HG02973 (cell line): ENCODE measurements at regions not wholly inside any gene's neighbourhood (a gene's known extent, or its start where the extent isn't known, plus 50 kb on each side); places are given as distances from the start of the nearest gene placed in this dataset.
"Not testable (repeated sequence)": the region's sequence is repeated elsewhere in the genome, so short reads cannot be mapped to it uniquely, and the experiment has no call there.

Experiments
- ATAC-seq: cut with Tn5 transposase; IDR thresholded peaks from one replicate; pipeline ENCODE4 v1.9.1; 2021; ENCODE audit warnings: moderate library complexity; ENCODE audit not compliant: unreplicated experiment

GRCh38 chr3:195974281-195974680 lies 65.9 kb upstream of the TNK2 start:
- ATAC-seq, result not testable (repeated sequence)

DNA sequence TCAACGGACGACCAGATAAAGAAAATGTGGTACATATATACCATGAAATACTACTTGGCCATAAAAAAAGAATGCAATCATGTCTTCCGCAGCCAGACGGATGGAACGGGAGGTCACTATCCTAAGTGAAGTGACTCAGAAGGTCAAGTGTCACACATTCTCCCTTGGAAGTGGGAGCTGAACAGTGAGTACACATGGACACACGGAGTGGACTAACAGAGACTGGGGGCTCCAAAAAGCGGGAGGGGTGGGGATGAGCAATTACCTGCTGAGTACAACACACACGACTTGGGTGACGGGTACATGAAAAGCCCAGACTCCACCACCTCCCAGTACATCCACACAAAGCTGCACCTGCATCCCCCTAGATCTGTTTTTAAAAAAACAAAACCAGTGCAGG lies 62.5 kb upstream of the TNK2 start:
- ATAC-seq, result not testable (repeated sequence)

DNA sequence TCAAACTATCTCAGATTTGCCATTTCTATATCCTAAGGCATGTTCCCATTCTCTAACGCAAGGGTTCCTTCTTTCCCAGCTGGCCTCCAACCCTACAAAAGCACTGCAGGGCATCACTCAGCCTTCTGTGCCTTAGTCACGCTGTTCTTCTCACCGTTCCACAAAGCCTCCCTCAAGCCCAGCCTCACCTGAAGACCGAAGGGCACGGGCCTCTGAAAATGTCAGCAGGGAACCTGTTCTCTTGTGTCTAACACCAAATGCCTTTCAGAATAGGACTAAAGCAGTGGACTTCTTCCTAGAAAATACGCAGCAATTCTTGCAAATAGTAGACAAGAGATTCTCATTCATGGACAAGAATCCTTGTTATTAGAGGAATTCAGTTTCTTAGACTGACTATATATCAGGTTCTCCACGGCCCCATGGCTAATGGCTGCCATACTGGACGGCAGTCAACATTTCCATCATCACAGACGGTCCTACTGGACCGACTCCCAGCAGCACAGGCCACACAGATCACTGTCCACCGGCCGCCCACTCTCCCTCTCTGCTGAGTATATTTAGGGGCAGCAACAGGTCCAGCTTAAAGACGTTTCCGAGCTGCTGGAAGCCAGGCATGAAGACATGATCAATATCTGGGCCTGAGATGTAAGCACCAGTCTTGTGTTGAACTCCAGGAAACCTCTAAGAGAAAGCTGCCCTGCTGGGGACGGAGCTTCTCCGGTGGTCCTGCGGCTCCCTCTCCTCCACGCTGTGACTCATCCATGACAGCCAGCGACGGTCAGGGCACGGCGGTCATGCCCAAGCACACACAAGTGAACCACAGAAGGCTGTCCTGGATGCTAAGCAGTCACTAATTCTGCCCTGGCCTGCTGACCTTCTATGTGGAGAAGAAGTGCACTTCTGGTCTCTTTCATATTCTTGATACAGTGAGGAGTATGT lies 61.8 kb upstream of the TNK2 start:
- not testable (repeated sequence) for ATAC-seq

- ATAC-seq, result not testable (repeated sequence)
These were observed 61.0 kb upstream of the TNK2 start for GRCh38 chr3:195969341-195969740.

GRCh38 chr3:195968104-195968503 lies 59.8 kb upstream of the TNK2 start:
- not testable (repeated sequence) for ATAC-seq

DNA sequence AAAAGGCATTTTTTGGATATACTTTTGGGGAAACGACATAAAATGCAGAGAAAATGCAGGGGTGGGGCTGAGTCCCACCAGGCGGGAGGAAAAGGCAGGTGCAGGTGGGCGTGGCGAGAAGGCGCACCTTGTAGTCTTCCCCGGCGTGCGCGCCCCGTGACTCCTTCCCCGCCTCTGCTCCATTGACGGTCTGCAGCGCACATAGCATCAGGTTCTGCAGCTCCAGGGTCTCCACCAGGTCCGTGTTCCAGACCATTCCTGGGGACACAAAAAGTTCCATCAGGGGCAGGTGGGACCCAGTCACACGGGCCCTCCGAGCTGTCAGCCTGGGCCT lies 59.0 kb upstream of the TNK2 start:
- not testable (repeated sequence) for ATAC-seq

- not testable (repeated sequence) for ATAC-seq
These were observed 58.4 kb upstream of the TNK2 start for GRCh38 chr3:195966563-195967386.

DNA sequence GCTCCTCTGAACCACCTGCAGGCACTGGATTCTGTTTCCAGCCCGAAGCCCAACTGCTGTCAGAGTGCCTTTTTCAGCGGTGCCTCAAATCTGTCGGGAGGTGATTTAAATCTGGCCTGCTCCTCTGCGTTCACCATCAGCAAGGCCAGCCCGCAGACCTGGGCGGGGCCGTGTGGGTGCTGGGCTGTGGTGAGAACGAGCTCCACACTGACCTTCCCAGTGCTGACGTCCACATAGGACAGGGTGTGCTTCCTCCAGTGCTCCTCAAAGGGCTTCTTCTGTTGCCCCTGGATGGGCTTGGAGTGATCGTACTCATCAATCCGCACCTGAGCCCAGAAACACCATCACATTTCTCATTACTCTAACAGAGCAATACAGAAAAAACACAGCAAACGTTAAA lies 56.9 kb upstream of the TNK2 start:
- not testable (repeated sequence) for ATAC-seq

DNA sequence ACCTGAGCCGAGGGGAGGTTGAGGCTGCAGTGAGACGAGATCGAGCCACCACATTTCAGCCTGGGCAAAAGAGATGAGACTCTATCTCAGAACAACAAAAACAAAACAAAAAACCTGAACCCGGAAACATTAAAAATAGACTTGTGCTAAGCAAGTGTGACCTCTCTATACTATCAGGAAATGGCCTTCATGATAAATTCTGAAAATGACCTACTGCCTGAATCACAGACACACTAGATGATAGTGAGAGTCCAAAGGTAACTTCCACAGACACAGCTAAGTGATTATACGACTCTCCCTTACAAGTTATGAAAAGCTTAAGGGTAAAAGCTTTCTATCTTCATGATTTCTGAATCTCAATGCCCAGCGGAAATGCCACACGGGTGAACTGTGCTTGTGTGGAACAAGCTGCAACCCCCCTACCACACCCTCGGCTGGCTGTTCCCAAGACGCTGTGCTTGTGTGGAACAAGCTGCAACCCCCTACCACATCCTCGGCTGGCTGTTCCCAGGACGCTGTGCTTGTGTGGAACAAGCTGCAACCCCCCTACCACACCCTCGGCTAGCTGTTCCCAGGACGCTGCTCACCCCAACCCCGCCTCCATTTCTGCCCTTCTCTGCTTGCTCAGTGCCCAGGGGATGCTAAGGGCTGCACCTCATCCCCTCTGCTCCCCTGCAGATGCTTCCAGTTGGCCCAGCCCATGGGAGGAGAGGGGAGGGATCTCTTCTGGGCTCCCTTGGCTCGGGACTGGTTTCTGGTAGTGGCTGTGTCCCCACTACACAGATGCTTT lies 56.2 kb upstream of the TNK2 start:
- ATAC-seq, result not testable (repeated sequence)

DNA sequence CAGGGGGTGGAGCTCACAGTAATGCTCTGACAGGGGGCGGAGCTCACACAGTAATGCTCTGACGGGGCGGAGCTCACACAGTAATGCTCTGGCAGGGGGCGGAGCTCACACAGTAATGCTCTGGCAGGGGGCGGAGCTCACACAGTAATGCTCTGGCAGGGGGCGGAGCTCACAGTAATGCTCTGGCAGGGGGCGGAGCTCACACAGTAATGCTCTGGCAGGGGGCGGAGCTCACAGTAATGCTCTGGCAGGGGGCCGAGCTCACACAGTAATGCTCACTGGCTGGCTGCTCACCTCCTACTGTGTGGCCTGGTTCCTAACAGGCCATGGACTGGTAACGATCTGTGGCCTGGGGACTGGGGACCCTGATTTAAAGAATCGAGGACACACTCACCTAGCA lies 53.9 kb upstream of the TNK2 start:
- ATAC-seq, result not testable (repeated sequence)

DNA sequence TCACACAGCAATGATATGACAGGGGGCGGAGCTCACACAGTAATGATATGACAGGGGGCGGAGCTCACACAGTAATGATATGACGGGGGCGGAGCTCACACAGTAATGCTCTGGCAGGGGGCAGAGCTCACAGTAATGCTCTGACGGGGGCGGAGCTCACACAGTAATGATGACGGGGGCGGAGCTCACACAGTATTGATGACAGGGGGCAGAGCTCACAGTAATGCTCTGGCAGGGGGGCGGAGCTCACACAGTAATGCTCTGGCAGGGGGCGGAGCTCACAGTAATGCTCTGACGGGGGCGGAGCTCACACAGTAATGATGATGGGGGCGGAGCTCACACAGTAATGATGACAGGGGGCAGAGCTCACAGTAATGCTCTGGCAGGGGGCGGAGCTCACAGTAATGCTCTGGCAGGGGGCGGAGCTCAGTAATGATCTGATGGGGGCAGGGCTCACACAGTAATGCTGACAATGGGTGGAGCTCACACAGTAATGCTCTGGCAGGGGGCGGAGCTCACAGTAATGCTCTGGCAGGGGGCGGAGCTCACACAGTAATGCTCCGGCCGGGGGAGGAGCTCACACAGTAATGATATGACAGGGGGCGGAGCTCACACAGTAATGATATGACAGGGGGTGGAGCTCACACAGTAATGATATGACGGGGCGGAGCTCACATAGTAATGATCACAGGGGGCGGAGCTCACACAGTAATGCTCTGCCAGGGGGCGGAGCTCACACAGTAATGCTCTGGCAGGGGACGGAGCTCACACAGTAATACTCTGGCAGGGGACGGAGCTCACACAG lies 52.8 kb upstream of the TNK2 start:
- ATAC-seq, result not testable (repeated sequence)

GRCh38 chr3:195960164-195960563 lies 51.8 kb upstream of the TNK2 start:
- not testable (repeated sequence) for ATAC-seq

GRCh38 chr3:195959367-195960157 lies 51.2 kb upstream of the TNK2 start:
- ATAC-seq, result not testable (repeated sequence)

GRCh38 chr3:195958736-195959135 lies 50.4 kb upstream of the TNK2 start:
- ATAC-seq, result not testable (repeated sequence)
